ENCODE measurements at regions not wholly inside any gene's neighbourhood (a gene's known extent, or its start where the extent isn't known, plus 50 kb on each side); places are given as distances from the start of the nearest gene placed in this dataset.

GRCh38 chr2:51265539-51265938 is 233.6 kb upstream of the NRXN1 start:
- TF ChIP-seq FOXM1 (IDR thresholded peaks at IDR 0.05; ENCODE audit: low read depth, low read length) (no peak), ESRRA (IDR thresholded peaks at IDR 0.05; ENCODE audit: low read length) (no peak), USF1 (IDR thresholded peaks at IDR 0.05; ENCODE audit: borderline replicate concordance, extremely low read length, insufficient read depth, low read depth, low read length) (no peak), KDM1A (IDR thresholded peaks at IDR 0.05; ENCODE audit: borderline replicate concordance) (no peak), USF2 (IDR thresholded peaks at IDR 0.05; ENCODE audit: borderline replicate concordance, low read depth, low read length) (no peak), NR2F1 (conservative IDR thresholded peaks at IDR 0.05) (no peak), POLR2A (IDR thresholded peaks at IDR 0.05; ENCODE audit: low read depth, low read length) (no peak)
- TF ChIP-seq, protein P1, sequence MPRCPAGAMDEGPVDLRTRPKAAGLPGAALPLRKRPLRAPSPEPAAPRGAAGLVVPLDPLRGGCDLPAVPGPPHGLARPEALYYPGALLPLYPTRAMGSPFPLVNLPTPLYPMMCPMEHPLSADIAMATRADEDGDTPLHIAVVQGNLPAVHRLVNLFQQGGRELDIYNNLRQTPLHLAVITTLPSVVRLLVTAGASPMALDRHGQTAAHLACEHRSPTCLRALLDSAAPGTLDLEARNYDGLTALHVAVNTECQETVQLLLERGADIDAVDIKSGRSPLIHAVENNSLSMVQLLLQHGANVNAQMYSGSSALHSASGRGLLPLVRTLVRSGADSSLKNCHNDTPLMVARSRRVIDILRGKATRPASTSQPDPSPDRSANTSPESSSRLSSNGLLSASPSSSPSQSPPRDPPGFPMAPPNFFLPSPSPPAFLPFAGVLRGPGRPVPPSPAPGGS (IDR thresholded peaks at IDR 0.05; ENCODE audit: borderline replicate concordance, insufficient read depth, low read depth, low read length, poor library complexity, severe bottlenecking), result no peak
